ENCODE measurements at regions not wholly inside any gene's neighbourhood (a gene's known extent, or its start where the extent isn't known, plus 50 kb on each side); places are given as distances from the start of the nearest gene placed in this dataset.

GRCh38 chr9:8252445-8252844 lies 452.9 kb upstream of the DMAC1 start:
- TF ChIP-seq CTCF (IDR thresholded peaks at IDR 0.05; ENCODE audit: control extremely low read depth in 1 of 3, insufficient read depth in 1 of 3, low read depth in 1 of 3, low read length in 3 of 3) (no peak), EZH2 (IDR thresholded peaks at IDR 0.05; ENCODE audit: low read depth, low read length, severe bottlenecking) (no peak), SUZ12 (IDR thresholded peaks at IDR 0.05; ENCODE audit: low read length) (no peak)
